Cardiac fibroblast (primary cell): ENCODE measurements at regions not wholly inside any gene's neighbourhood (a gene's known extent, or its start where the extent isn't known, plus 50 kb on each side); places are given as distances from the start of the nearest gene placed in this dataset.

Experiments
- DNase-seq, 2 donors: peaks; one replicate each; pipeline versions ENCODE4 v3.0.0 to v3.0.0-alpha.2; 2010; ENCODE audit warnings: low read depth in 2 of 2
- H3K4me3 ChIP-seq, 2 donors: replicated peaks in 1 of 2; 1 replicate in 1 of 2; 2 replicates in 1 of 2; pipeline ENCODE4 v1.5.1; 2011; ENCODE audit warnings: low read depth in 2 of 2, low read length in 2 of 2, mild to moderate bottlenecking in 2 of 2, moderate library complexity in 1 of 2
- CTCF ChIP-seq: IDR thresholded peaks from one replicate; pipeline ENCODE4 v1.5.1; 2011; ENCODE audit warnings: low read depth, mild to moderate bottlenecking, low read length, inconsistent platforms

GRCh38 chr14:97366400-97366799 lies 569.2 kb downstream of the VRK1 start:
- TF ChIP-seq CTCF = no peak
- H3K4me3 ChIP-seq = no peak overlapping the region
- no peak for DNase-seq

GRCh38 chr14:97367278-97367677 lies 570.1 kb downstream of the VRK1 start:
- no peak for TF ChIP-seq CTCF
- DNase-seq = no peak
- no peak overlapping the region for H3K4me3 ChIP-seq

GRCh38 chr14:97368049-97368448 lies 570.9 kb downstream of the VRK1 start:
- no peak for TF ChIP-seq CTCF
- no peak overlapping the region for H3K4me3 ChIP-seq
- no peak for DNase-seq

- no peak overlapping the region for H3K4me3 ChIP-seq
- no peak for DNase-seq
- TF ChIP-seq CTCF = no peak
Observed at GRCh38 chr14:97368900-97369564, 571.9 kb downstream of the VRK1 start.

- TF ChIP-seq CTCF = no peak
- DNase-seq = no peak
- H3K4me3 ChIP-seq = no peak overlapping the region
Observed at GRCh38 chr14:97369901-97370300, 572.7 kb downstream of the VRK1 start.

GRCh38 chr14:97376310-97376709 lies 579.1 kb downstream of the VRK1 start:
- TF ChIP-seq CTCF = no peak

GRCh38 chr14:97377550-97377949 lies 580.4 kb downstream of the VRK1 start:
- TF ChIP-seq CTCF = no peak
- no peak overlapping the region for H3K4me3 ChIP-seq
- DNase-seq = no peak

More at GRCh38 chr14:97376310-97376709, 579.1 kb downstream of the VRK1 start:
- no peak overlapping the region for H3K4me3 ChIP-seq
- no peak for DNase-seq
